ENCODE measurements at regions not wholly inside any gene's neighbourhood (a gene's known extent, or its start where the extent isn't known, plus 50 kb on each side); places are given as distances from the start of the nearest gene placed in this dataset.

- H2BK15ac ChIP-seq (ENCODE audit: low read depth, low read length) = no peak overlapping the region; the same call in 2 of the 3 replicates
- H4K8ac ChIP-seq (ENCODE audit: low read depth in 2 of 2, low read length in 2 of 2) = no peak overlapping the region
- no peak overlapping the region for H3K56ac ChIP-seq (ENCODE audit: extremely low read depth, insufficient read depth, low read length)
- H3K36me3 ChIP-seq (ENCODE audit: control insufficient read depth, insufficient read depth, low read length) = no peaks in the 10 kb centered on the region
- no peak overlapping the region for H3K4ac ChIP-seq (ENCODE audit: low read depth, low read length)
- no peaks in the 10 kb centered on the region for H3K79me1 ChIP-seq (ENCODE audit: low read depth in 1 of 2, low read length in 2 of 2)
- H3K18ac ChIP-seq (ENCODE audit: low read depth, low read length) = no peak overlapping the region
- H3K27me3 ChIP-seq (ENCODE audit: control insufficient read depth, insufficient read depth, low read length) = no peaks in the 10 kb centered on the region
- no peak overlapping the region for H3K23ac ChIP-seq (ENCODE audit: low read depth, low read length)
- dilution Hi-C loops (cut with HindIII; ENCODE audit: low sequenced_read_pairs, unreplicated experiment) (loop anchor here (25.0 kb wide), 1 partner anchor 213 kb away; no protein-coding TSS in a partner anchor), intact Hi-C loops (cut with micrococcal nuclease) (loop anchor here (2.0 kb wide), 2 partner anchors 665 to 829 kb away; no protein-coding TSS in a partner anchor), in situ Hi-C loops (cut with MboI; ENCODE audit: low sequenced_read_pairs) (loop anchor here (5.0 to 10.0 kb wide), 2 partner anchors 221 to 668 kb away; no protein-coding TSS in a partner anchor)
- no peak overlapping the region for H3K4me3 ChIP-seq (ENCODE audit: insufficient read depth, low read depth, low read length)
- ChIA-PET POLR2A (ENCODE audit: unreplicated experiment) (no interaction called here), CTCF (interaction anchor here (1.1 to 2.2 kb wide), 5 partner anchors 8 to 231 kb away, joined by 3 to 30 read pairs (median 7); no protein-coding TSS in a partner anchor)
- H3K9ac ChIP-seq (ENCODE audit: low read depth, low read length) = no peak overlapping the region
- no peaks in the 10 kb centered on the region for H3K4me1 ChIP-seq (ENCODE audit: control insufficient read depth, insufficient read depth, low read length)
- no peaks in the 10 kb centered on the region for H4K20me1 ChIP-seq (ENCODE audit: insufficient read depth, low read length)
- TF ChIP-seq MXI1 (IDR thresholded peaks at IDR 0.05; ENCODE audit: borderline replicate concordance, low read depth, low read length) (no peak), USF2 (IDR thresholded peaks at IDR 0.05; ENCODE audit: low read depth, low read length) (no peak), ELK1 (IDR thresholded peaks at IDR 0.05; ENCODE audit: borderline replicate concordance, low read depth, low read length) (no peak), RCOR1 (IDR thresholded peaks at IDR 0.05; ENCODE audit: insufficient replicate concordance, low read length) (no peak), MAZ (IDR thresholded peaks at IDR 0.05; ENCODE audit: borderline replicate concordance, low read depth, low read length) (no peak), NFE2L2 (IDR thresholded peaks at IDR 0.05; ENCODE audit: low read depth, low read length) (no peak), RFX5 (IDR thresholded peaks at IDR 0.05; ENCODE audit: low read depth, low read length) (no peak), CEBPB (IDR thresholded peaks at IDR 0.05; ENCODE audit: low read depth, low read length) (no peak), RAD21 (IDR thresholded peaks at IDR 0.05; ENCODE audit: low read length) (no peak), POLR2A (IDR thresholded peaks at IDR 0.05; ENCODE audit: low read depth, low read length) (no peak), SMC3 (IDR thresholded peaks at IDR 0.05; ENCODE audit: low read depth, low read length) (no peak), CTCF (conservative IDR thresholded peaks at IDR 0.05; ENCODE audit: low read depth, low read length) (no peak)
- H3K9me1 ChIP-seq (ENCODE audit: insufficient read depth, low read length) = no peaks in the 10 kb centered on the region
- no peak overlapping the region for H2AK9ac ChIP-seq (replicated peaks; ENCODE audit: low read depth, low read length, poor library complexity)
- ATAC-seq (ENCODE audit: low read depth) (no peak), DNase-seq (no peak)
- no peak overlapping the region for H2AFZ ChIP-seq (replicated peaks; ENCODE audit: low read length, poor library complexity)
- BruUV-seq (replicated peaks) = no TSS peak
- no peak overlapping the region for H3K4me2 ChIP-seq (ENCODE audit: low read depth, low read length)
- H3K27ac ChIP-seq (ENCODE audit: insufficient read depth, low read length) = no peak overlapping the region
- no peak overlapping the region for H2BK20ac ChIP-seq (ENCODE audit: low read depth, low read length)
- no peaks in the 10 kb centered on the region for H3K9me3 ChIP-seq (ENCODE audit: control insufficient read depth, insufficient read depth, low read length)
- no peak overlapping the region for H2BK5ac ChIP-seq (ENCODE audit: low read depth, low read length, poor library complexity, severe bottlenecking)
- H2AK5ac ChIP-seq (ENCODE audit: low read depth, low read length) = no peak overlapping the region
- no peak overlapping the region for H4K5ac ChIP-seq (ENCODE audit: low read depth, low read length)
- no peak overlapping the region for H4K91ac ChIP-seq (ENCODE audit: insufficient read depth, low read depth, low read length)
- no peak overlapping the region for H2BK120ac ChIP-seq (ENCODE audit: low read depth, low read length)
- H3K14ac ChIP-seq (replicated peaks; ENCODE audit: low read depth, low read length) = no peak overlapping the region
Measured at GRCh38 chr14:62125793-62126192, 363.6 kb downstream of the SNAPC1 start.

Data from IMR-90 (cell line).